Right lobe of liver (tissue), 6 donors: ENCODE measurements at regions not wholly inside any gene's neighbourhood (a gene's known extent, or its start where the extent isn't known, plus 50 kb on each side); places are given as distances from the start of the nearest gene placed in this dataset.
"Not testable (repeated sequence)": the region's sequence is repeated elsewhere in the genome, so short reads cannot be mapped to it uniquely, and the experiment has no call there.

ENCODE experiments used
- ATAC-seq, 4 donors: fragments of 200-7000 bp; cut with Tn5 transposase; one replicate each; pipeline ENCODE4 v1.9.1; 2020; ENCODE audit warnings: mild to moderate bottlenecking in 4 of 4, moderate library complexity in 4 of 4
- DNase-seq, 3 donors: peaks; one replicate each; pipeline ENCODE4 v3.0.0-alpha.2; 2020
- H3K27ac ChIP-seq, 3 donors: fragments of 200-600 bp; one replicate each; pipeline ENCODE4 v1.8.0; 2022
- H3K27me3 ChIP-seq, 2 donors: fragments of 200-600 bp; one replicate each; pipeline ENCODE4 v1.8.0; 2022
- H3K36me3 ChIP-seq, 4 donors: fragments of 200-600 bp; sonication (generic) in 1 of 4; one replicate each; pipeline versions ENCODE4 v1.5.1 to v1.8.0; 2017 to 2022; ENCODE audit warnings: control low read depth in 1 of 4
- H3K4me1 ChIP-seq, 4 donors: fragments of 200-600 bp; sonication (generic) in 1 of 4; one replicate each; pipeline versions ENCODE4 v1.5.1 to v1.8.0; 2017 to 2022; ENCODE audit warnings: control low read depth in 1 of 4
- H3K4me3 ChIP-seq, 3 donors: fragments of 200-600 bp; one replicate each; pipeline ENCODE4 v1.8.0; 2022
- H3K9me3 ChIP-seq, 4 donors: fragments of 200-600 bp; sonication (generic) in 1 of 4; one replicate each; pipeline versions ENCODE4 v1.5.1 to v1.8.0; 2017 to 2022; ENCODE audit warnings: control low read depth in 1 of 4
- POLR2A ChIP-seq: fragments of 450-650 bp; IDR thresholded peaks from one replicate; pipeline ENCODE4 v1.6.1; 2017; ENCODE audit warnings: antibody characterized with exemption, mild to moderate bottlenecking
- whole genome bisulfite sequencing: methylation state at CpG from one replicate; pipeline ENCODE4 v1.1.6; 2018; ENCODE audit warnings: low coverage, low lambda C conversion rate; ENCODE audit not compliant: insufficient coverage; ENCODE audit errors: missing lambda C conversion rate; 5-methylcytosine and 5-hydroxymethylcytosine counted together
- intact Hi-C, 2 donors: fragments of 100-400 bp; cut with DNase I; formaldehyde crosslinking; loops; one replicate each; pipeline versions ENCODE4 v1.11.2 to v1.14.1; 2022
- TF ChIP-seq, protein P1 (sequence below), 4 donors: fragments of 200-600 bp in 3 of 4; fragments of 450-650 bp in 1 of 4; IDR thresholded peaks; one replicate each; pipeline versions ENCODE4 v1.5.1 to v1.8.0; 2016 to 2022; ENCODE audit warnings: antibody characterized with exemption in 4 of 4, mild to moderate bottlenecking in 2 of 4
- donor health status: DM: no; HTN: yes; CAD: no.
- donor health status: DM: no; HTN: no; CAD: no.
- donor health status: DM: no; HTN: no; CAD: no.
- donor health status: DM: no; HTN: yes; CAD: no.
- donor health status: DM: no; HTN: yes; CAD: no.

DNA sequence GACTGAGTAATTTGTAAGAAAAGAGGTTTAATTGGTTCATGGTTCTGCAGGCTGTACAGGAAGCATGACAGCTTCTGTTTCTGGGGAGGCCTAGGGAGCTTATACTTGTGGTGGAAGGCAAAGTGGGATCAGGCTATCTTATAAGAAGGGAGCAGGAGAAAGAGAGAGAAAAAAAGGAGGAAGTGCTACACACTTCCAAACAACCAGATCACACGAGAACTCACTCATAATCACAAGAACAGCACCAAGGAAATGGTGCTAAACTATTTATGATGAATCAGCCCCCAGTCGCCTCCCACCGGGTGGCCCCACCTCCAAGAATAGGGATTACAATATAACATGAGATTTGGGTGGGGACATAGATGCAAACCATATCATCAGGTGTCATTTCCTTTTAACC is 89.1 kb upstream of the KCNMA1 start:
- TF ChIP-seq, protein P1, sequence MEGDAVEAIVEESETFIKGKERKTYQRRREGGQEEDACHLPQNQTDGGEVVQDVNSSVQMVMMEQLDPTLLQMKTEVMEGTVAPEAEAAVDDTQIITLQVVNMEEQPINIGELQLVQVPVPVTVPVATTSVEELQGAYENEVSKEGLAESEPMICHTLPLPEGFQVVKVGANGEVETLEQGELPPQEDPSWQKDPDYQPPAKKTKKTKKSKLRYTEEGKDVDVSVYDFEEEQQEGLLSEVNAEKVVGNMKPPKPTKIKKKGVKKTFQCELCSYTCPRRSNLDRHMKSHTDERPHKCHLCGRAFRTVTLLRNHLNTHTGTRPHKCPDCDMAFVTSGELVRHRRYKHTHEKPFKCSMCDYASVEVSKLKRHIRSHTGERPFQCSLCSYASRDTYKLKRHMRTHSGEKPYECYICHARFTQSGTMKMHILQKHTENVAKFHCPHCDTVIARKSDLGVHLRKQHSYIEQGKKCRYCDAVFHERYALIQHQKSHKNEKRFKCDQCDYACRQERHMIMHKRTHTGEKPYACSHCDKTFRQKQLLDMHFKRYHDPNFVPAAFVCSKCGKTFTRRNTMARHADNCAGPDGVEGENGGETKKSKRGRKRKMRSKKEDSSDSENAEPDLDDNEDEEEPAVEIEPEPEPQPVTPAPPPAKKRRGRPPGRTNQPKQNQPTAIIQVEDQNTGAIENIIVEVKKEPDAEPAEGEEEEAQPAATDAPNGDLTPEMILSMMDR (IDR thresholded peaks at IDR 0.05) = no peak
- no peak for TF ChIP-seq POLR2A
- intact Hi-C loops = no loop called here
- Histone ChIP-seq H3K4me3 (no peak overlapping the region), H3K9me3 (no peaks in the 10 kb centered on the region), H3K36me3 (no peaks in the 10 kb centered on the region), H3K27me3 (no peaks in the 10 kb centered on the region), H3K4me1 (no peaks in the 10 kb centered on the region), H3K27ac (no peak overlapping the region)
- no peak for ATAC-seq
- no peak for DNase-seq
- 64% methylated on average over 3 of the region's 3 CpGs for WGBS

DNA sequence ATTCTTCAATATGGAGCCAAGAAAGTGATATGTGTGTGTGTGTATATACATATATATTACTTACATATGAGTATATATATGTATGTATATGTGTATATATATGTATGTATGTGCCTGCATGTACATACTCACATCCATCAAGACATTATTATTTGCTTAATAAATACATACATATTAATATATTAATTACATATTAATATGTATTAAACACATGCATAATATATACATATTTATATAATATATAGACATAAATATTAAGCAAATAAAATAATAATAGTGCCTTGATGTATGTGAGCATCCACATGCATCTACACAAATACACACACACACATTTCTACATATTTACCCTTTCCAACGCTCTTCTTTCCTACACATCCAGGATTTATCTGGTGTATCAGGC is 88.7 kb upstream of the KCNMA1 start:
- H3K9me3 ChIP-seq = no peaks in the 10 kb centered on the region
- intact Hi-C loops = no loop called here

DNA sequence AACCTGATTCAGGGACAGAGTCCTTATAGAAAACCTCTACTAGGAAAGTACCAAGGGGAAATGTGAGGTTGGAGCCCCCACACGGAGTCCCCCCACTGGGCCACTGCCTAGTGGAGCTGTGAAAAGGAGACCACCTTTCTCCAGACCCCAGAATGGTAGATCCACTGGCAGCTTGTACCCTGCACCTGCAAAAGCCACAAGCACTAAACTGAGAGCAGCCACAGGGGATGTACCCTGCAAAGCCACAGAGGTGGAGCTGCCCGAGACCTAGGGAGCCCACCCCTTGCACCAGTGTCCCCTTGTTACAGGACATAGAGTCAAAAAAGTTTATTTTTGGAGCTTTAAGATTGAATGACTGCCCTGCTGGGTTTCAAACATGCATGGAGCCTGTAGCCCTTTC is 87.2 kb upstream of the KCNMA1 start:
- H3K27me3 ChIP-seq = no peaks in the 10 kb centered on the region
- WGBS = no CpG with 5 or more reads among the region's 2 CpGs
- intact Hi-C loops = no loop called here

More for the DNA sequence above, 88.7 kb upstream of the KCNMA1 start:
- Histone ChIP-seq H3K27ac (no peak overlapping the region), H3K4me1 (no peaks in the 10 kb centered on the region), H3K4me3 (no peak overlapping the region), H3K36me3 (no peaks in the 10 kb centered on the region), H3K27me3 (no peaks in the 10 kb centered on the region)
- ATAC-seq = no peak
- DNase-seq = no peak
- TF ChIP-seq, protein P1 (IDR thresholded peaks at IDR 0.05) = no peak
- no peak for TF ChIP-seq POLR2A
- 82% methylated on average over 1 of the region's 1 CpG for WGBS

DNA sequence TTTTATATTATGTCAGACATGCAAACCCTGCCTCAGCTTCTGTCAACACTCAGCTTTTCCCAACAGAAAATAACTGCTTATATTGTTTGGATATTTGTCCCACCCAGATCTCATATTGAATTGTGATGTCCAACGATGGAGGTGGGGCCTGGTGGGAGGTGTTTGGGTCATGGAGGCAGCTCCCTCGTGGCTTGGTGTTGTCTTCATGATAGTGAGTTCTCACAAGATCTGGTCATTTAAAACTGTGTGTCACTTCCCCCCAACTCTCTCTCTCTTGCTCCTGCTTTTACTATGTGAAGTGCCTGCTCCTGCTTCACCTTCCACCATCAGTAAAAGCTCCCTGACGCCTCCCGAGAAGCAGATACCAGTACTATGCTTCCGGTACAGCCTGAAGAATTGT is 85.8 kb upstream of the KCNMA1 start:
- WGBS = 59% methylated on average over 5 of the region's 5 CpGs
- Histone ChIP-seq H3K4me3 (no peak overlapping the region), H3K9me3 (no peaks in the 10 kb centered on the region), H3K27me3 (no peaks in the 10 kb centered on the region), H3K36me3 (no peaks in the 10 kb centered on the region), H3K4me1 (no peaks in the 10 kb centered on the region), H3K27ac (no peak overlapping the region)
- DNase-seq = no peak
- TF ChIP-seq, protein P1 (IDR thresholded peaks at IDR 0.05) = no peak
- TF ChIP-seq POLR2A = no peak
- intact Hi-C loops = no loop called here
- ATAC-seq = no peak

More for the DNA sequence above, 87.2 kb upstream of the KCNMA1 start:
- TF ChIP-seq, protein P1 (IDR thresholded peaks at IDR 0.05) = no peak
- TF ChIP-seq POLR2A = no peak
- DNase-seq = no peak
- no peak for ATAC-seq
- Histone ChIP-seq H3K36me3 (no peaks in the 10 kb centered on the region), H3K4me1 (no peaks in the 10 kb centered on the region), H3K9me3 (no peaks in the 10 kb centered on the region), H3K4me3 (no peak overlapping the region), H3K27ac (no peak overlapping the region)

DNA sequence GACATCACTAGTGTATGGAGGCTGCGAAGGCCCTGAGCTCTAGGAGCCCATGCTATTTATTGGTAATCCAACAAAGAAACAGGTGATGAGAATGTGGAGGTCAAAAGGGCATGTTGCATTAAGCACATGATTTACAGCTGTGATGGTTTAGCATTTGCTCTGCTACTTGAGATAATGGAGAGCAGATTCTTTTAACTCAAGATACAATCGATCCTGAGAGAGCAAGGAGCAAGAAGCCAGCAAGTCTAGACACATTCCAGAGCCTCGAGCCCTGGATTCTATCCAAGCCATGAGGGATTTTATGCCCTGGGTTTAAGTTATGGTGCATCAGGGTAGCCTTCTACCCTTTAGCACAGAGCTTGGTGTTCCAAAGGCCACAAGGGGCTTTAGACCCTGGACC is 85.3 kb upstream of the KCNMA1 start:
- 29% methylated on average over 3 of the region's 3 CpGs for WGBS
- H3K27ac ChIP-seq, ATAC-seq, DNase-seq, H3K4me1 ChIP-seq, H3K9me3 ChIP-seq, H3K36me3 ChIP-seq, intact Hi-C loops, H3K4me3 ChIP-seq, H3K27me3 ChIP-seq: not testable (repeated sequence)
